Adrenal gland (tissue), 9 donors: ENCODE measurements at regions not wholly inside any gene's neighbourhood (a gene's known extent, or its start where the extent isn't known, plus 50 kb on each side); places are given as distances from the start of the nearest gene placed in this dataset.

Source experiments
- DNase-seq, 7 donors: peaks; one replicate each; pipeline ENCODE4 v3.0.0-alpha.2; 2019 to 2020
- H3K27ac ChIP-seq, 5 donors: fragments of 200-600 bp; sonication (generic) in 4 of 5; 1 replicate in 3 of 5; 2 replicates in 2 of 5; pipeline versions ENCODE4 v1.5.1 to v1.8.0; 2016 to 2020; ENCODE audit warnings: mild to moderate bottlenecking in 1 of 5
- H3K27me3 ChIP-seq: fragments of 200-600 bp; 2 replicates; pipeline ENCODE4 v1.8.0; 2021
- H3K36me3 ChIP-seq, 2 donors: fragments of 200-600 bp; replicated peaks in 1 of 2; 1 replicate in 1 of 2; 2 replicates in 1 of 2; pipeline versions ENCODE4 v1.5.1 to v1.8.0; 2018 to 2022
- H3K4me1 ChIP-seq, 2 donors: fragments of 200-600 bp; replicated peaks in 1 of 2; 1 replicate in 1 of 2; 2 replicates in 1 of 2; pipeline versions ENCODE4 v1.5.1 to v1.8.0; 2018 to 2021
- H3K4me3 ChIP-seq, 4 donors: fragments of 200-600 bp; sonication (generic) in 3 of 4; one replicate each; pipeline ENCODE4 v1.5.1; 2016 to 2018
- H3K9me3 ChIP-seq, 3 donors: fragments of 200-600 bp; sonication (generic) in 1 of 3; replicated peaks in 1 of 3; 1 replicate in 2 of 3; 2 replicates in 1 of 3; pipeline versions ENCODE4 v1.5.1 to v1.8.0; 2016 to 2021
- POLR2A ChIP-seq, 2 donors: fragments of 450-650 bp; IDR thresholded peaks; one replicate each; pipeline ENCODE4 v1.6.1; 2017; ENCODE audit warnings: antibody characterized with exemption in 2 of 2, mild to moderate bottlenecking in 2 of 2, moderate library complexity in 1 of 2
- WGBS, 4 donors: extraction: QIAGEN DNeasy Blood & Tissue Kit in 2 of 4; methylation state at CpG; one replicate each; pipeline versions ENCODE4 v1.1.5 to v1.1.7; 2013 to 2017; 5-methylcytosine and 5-hydroxymethylcytosine counted together
- intact Hi-C, 2 donors: fragments of 100-400 bp; cut with DNase I; formaldehyde crosslinking; loops; one replicate each; pipeline versions ENCODE4 v1.14.1 to v1.15.0; 2022 to 2023
- TF ChIP-seq, protein P1 (sequence below), 6 experiments: fragments of 450-650 bp in 4 of 6; fragments of 200-600 bp in 2 of 6; sonication (generic) in 1 of 6; IDR thresholded peaks; 1 replicate in 5 of 6; 2 replicates in 1 of 6; pipeline versions ENCODE4 v1.5.1 to v1.8.0; 2016 to 2021; ENCODE audit warnings: antibody characterized with exemption in 6 of 6, mild to moderate bottlenecking in 2 of 6, moderate library complexity in 1 of 6
- donor health status: healthy with polysubstance abuse.
- donor health status: Bipolar disorder and iron deficiency.
- donor health status: DM: yes; HTN: yes; CAD: no.
- donor health status: DM: no; HTN: no; CAD: no.
- donor health status: DM: no; HTN: no; CAD: no.

DNA sequence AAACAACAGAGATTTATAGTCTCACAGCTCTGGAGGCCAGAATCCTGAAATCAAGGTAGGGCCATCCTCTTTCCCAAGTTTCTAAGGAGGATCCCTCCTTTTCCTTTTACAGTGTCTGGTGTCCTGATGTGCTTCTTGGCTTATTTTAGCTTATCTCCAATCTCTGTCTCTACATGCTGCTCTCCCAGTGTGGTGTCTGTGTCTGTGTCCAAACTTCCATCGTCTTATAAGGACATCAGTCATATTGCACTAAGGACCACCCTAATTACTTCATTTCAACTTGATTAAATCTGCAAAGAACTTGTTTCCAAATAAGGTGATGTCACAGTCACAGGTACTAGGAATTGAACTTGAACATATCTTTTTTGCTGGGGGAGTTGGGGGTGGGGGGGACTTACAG, 529.6 kb downstream of the DHX35 start:
- Histone ChIP-seq H3K27me3 (peaks cover 3% of the 10 kb centered on the region), H3K9me3 (no peaks in the 10 kb centered on the region), H3K4me1 (no peaks in the 10 kb centered on the region), H3K27ac (no peak overlapping the region), H3K36me3 (no peaks in the 10 kb centered on the region), H3K4me3 (no peak overlapping the region)
- no peak for DNase-seq
- TF ChIP-seq, protein P1, sequence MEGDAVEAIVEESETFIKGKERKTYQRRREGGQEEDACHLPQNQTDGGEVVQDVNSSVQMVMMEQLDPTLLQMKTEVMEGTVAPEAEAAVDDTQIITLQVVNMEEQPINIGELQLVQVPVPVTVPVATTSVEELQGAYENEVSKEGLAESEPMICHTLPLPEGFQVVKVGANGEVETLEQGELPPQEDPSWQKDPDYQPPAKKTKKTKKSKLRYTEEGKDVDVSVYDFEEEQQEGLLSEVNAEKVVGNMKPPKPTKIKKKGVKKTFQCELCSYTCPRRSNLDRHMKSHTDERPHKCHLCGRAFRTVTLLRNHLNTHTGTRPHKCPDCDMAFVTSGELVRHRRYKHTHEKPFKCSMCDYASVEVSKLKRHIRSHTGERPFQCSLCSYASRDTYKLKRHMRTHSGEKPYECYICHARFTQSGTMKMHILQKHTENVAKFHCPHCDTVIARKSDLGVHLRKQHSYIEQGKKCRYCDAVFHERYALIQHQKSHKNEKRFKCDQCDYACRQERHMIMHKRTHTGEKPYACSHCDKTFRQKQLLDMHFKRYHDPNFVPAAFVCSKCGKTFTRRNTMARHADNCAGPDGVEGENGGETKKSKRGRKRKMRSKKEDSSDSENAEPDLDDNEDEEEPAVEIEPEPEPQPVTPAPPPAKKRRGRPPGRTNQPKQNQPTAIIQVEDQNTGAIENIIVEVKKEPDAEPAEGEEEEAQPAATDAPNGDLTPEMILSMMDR (IDR thresholded peaks at IDR 0.05), result no peak
- TF ChIP-seq POLR2A (IDR thresholded peaks at IDR 0.05), result no peak
- 74 to 100% (median 90%) methylated on average over 1 of the region's 1 CpG for WGBS, 4 donors
- intact Hi-C loops, result no loop called here

DNA sequence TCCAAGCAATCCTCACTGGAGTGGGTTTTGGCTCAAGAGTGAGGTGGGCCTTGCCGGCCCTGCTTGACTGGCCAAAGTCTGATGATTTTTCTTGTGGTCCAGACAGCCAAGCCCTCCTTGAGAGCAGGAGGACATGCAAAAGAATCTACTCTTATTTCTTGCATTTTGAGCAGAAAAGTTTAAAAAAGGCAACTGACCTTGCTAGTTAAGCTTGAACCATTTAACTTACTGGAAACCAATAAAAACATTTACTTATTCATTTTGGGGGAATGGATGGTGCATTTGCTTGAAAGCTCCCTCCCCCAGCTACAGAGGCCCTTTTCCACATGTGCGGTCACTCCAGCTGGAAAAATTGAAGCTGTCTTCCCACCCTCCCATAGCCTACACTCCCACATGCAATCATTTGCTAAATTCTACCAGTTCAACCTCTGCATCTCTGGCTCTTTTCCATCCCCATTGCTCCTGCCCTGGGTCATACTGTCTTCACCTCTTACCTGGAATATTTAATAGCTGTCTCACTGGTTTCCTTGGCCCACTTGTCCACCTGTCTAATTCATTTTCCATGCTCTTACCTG, 527.9 kb downstream of the DHX35 start:
- Histone ChIP-seq H3K27me3 (no peaks in the 10 kb centered on the region), H3K9me3 (no peaks in the 10 kb centered on the region), H3K36me3 (no peaks in the 10 kb centered on the region), H3K27ac (no peak overlapping the region), H3K4me3 (no peak overlapping the region), H3K4me1 (no peaks in the 10 kb centered on the region)
- WGBS, 4 donors, result 73 to 88% (median 80%) methylated on average over 2 of the region's 2 CpGs
- TF ChIP-seq, protein P1 (IDR thresholded peaks at IDR 0.05), result no peak
- TF ChIP-seq POLR2A (IDR thresholded peaks at IDR 0.05), result no peak
- no peak for DNase-seq
- intact Hi-C loops, result no loop called here

DNA sequence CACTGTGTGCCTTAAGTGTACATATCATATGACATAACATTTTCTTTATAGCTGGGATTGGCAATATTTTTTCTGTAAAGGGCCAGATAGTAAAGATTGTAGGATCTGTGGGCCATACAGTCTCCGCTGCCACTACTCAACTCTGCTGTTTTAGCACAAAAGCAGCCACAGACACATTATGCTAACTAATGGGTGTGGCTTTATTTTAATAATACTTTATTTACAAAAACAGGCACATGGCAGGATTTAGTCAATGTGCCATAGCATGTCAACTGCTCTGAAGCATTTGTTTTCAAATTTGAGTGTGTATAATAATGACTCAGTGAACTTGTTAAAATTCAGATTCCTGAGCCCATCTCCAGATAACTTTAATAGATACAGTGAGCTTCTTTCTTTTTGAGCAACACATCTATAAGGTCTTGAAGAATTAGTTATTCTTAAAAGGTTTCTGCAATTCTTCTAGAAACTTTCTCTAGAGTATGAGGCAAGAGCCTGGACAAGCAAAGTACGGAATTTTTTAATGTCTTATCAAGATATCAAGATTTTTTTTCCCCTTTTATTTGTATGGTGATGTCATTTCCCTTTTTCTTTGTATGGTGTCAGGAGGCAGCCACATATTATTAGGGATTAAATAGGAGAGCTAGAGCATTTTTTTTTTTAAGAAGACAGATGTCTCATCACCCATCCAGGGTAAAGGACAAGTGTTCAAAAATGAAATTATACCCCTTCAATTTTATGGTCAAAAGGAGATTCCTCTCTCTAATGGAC, 518.3 kb downstream of the DHX35 start:
- Histone ChIP-seq H3K4me3 (no peak overlapping the region), H3K9me3 (no peaks in the 10 kb centered on the region), H3K4me1 (no peaks in the 10 kb centered on the region), H3K36me3 (no peaks in the 10 kb centered on the region), H3K27ac (no peak overlapping the region), H3K27me3 (no peaks in the 10 kb centered on the region)
- 78 to 91% (median 84%) methylated on average over 2 of the region's 2 CpGs for WGBS, 4 donors
- DNase-seq, result no peak
- intact Hi-C loops, result no loop called here
- no peak for TF ChIP-seq POLR2A (IDR thresholded peaks at IDR 0.05)
- TF ChIP-seq, protein P1 (IDR thresholded peaks at IDR 0.05), result no peak

DNA sequence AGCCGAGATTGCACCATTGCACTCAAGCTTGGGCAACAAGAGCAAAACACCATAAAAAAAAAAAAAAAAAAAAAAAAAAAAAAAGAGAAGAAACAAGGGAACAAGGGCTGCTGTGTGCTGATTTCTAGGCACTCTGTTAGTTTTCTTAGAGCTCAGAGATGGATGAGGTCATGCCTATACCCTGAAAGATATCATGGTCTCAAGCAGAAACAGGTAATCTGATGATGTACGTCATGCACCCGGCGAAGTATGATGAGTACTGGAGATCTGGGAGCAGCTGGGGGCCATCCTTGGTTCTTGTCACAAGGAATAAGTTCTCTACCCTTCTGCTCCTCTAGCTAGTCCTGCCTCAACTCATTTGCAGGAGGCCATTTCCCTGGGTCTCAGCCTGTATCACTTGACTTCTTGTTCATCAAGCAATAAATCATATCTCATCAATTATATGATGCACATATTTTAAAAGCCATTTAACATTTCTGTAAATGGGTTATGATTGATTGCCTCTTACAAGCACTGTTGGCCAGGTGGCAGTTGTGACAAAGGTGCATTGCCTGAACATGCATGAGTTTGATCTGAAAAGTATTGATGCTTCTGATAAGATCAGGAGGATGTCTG, 517.2 kb downstream of the DHX35 start:
- 74 to 94% (median 92%) methylated on average over 4 of the region's 4 CpGs for WGBS, 4 donors
- intact Hi-C loops, result no loop called here

More for the DNA sequence above, 517.2 kb downstream of the DHX35 start:
- no peak for DNase-seq
- no peaks in the 10 kb centered on the region for H3K36me3 ChIP-seq
- H3K27ac ChIP-seq, result no peak overlapping the region
- no peak overlapping the region for H3K4me3 ChIP-seq
- TF ChIP-seq, protein P1 (IDR thresholded peaks at IDR 0.05), result no peak
- no peak for TF ChIP-seq POLR2A (IDR thresholded peaks at IDR 0.05)
- no peaks in the 10 kb centered on the region for H3K27me3 ChIP-seq
- H3K4me1 ChIP-seq, result no peaks in the 10 kb centered on the region
- H3K9me3 ChIP-seq, result no peaks in the 10 kb centered on the region
